ENCODE measurements at regions not wholly inside any gene's neighbourhood (a gene's known extent, or its start where the extent isn't known, plus 50 kb on each side); places are given as distances from the start of the nearest gene placed in this dataset.
"Not testable (repeated sequence)": the region's sequence is repeated elsewhere in the genome, so short reads cannot be mapped to it uniquely, and the experiment has no call there.

DNA sequence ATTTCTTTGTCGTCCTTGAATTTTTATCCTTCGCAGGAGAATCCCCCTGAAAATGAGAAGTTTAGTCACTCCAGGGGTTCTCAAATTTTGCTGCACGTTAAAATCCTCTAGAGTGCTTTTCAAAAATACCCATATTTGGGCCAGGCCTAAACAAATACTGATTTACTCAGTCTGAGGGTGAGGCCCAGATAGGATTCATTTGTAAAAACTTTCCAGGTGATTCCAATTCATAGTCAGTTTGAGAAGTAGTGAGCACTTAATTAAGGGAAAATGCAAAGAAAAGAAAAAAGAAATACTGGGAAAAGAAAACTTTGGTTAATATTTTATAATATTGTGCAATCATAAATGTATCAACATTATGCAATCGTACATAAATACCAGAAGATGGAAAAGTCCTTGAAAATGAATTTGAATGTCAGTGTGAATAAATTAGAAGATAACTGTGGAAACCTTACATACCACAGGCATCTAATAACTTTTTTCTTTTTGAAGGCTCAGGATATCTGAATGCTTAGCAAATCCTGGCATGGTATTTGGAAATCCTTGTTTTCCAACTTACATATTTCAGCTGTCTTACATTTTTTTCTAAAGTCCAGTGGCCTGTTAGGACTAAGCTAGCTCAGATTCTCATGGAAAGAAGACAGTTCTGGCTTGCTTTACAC lies 116.5 kb upstream of the DAPK1 start:
- H3K27me3 ChIP-seq (ENCODE audit: low read length) = no peaks in the 10 kb centered on the region
- no peaks in the 10 kb centered on the region for H3K79me2 ChIP-seq (ENCODE audit: low read length)
- H3K9me3 ChIP-seq (ENCODE audit: low read length) = no peaks in the 10 kb centered on the region
- H3K27ac ChIP-seq (ENCODE audit: low read length) = no peak overlapping the region
- H3K9me2 ChIP-seq (replicated peaks; ENCODE audit: insufficient read depth, low read length) = no peaks in the 10 kb centered on the region
- H3K4me3 ChIP-seq (ENCODE audit: low read length) = no peak overlapping the region
- H3K9ac ChIP-seq (ENCODE audit: low read length) = no peak overlapping the region
- no peaks in the 10 kb centered on the region for H4K20me1 ChIP-seq (ENCODE audit: insufficient read depth, low read depth, low read length)
- no peak overlapping the region for H3K4me2 ChIP-seq (ENCODE audit: low read depth, low read length, poor library complexity, severe bottlenecking)
- DNase-seq = no peak
- no peak overlapping the region for H2AFZ ChIP-seq (ENCODE audit: low read length)
- H3K4me1 ChIP-seq (ENCODE audit: low read length) = no peaks in the 10 kb centered on the region
- no peaks in the 10 kb centered on the region for H3K36me3 ChIP-seq (ENCODE audit: insufficient read depth, low read length)

DNA sequence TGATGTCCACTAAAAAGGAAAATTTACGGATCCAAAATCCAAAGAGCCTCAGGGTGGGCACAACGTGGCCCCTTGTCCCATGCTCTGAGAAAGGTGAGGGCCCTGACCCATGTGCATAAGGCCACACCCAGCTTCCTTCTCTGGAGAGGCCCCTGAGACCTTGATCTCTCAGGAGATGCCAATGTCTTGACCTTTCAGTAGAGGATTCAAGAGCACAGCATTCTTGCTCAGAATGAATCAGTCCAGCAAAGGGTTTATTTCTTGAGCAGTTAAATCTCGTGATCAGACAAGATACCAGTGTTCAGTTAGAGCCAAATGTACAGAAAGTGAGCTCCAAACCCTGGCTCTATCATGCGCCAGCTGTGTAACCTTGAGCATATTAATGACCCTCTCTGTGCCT lies 115.9 kb upstream of the DAPK1 start:
- no peaks in the 10 kb centered on the region for H4K20me1 ChIP-seq (ENCODE audit: insufficient read depth, low read depth, low read length)

DNA sequence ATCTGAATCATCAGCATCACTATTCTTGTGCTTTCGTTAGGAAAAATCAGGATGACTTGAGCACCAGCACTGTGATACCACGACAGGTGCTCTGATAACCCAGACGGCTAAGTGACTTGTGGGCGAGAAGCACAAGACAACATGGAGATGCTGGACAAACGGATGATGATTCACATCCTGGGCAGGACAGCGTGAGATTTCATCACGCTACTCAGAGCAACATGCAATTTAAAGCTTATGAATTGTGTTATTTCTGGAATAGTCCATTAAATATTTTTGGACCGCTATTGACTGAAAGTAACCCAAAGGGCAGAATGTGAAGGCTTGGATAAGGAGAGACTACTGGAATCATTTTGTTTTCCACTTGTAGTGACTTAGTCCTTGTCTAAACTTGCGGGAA lies 114.8 kb upstream of the DAPK1 start:
- no peaks in the 10 kb centered on the region for H4K20me1 ChIP-seq (ENCODE audit: insufficient read depth, low read depth, low read length)
- DNase-seq = no peak
- no peak overlapping the region for H3K9ac ChIP-seq (ENCODE audit: low read length)
- no peaks in the 10 kb centered on the region for H3K27me3 ChIP-seq (ENCODE audit: low read length)
- no peak overlapping the region for H3K27ac ChIP-seq (ENCODE audit: low read length)
- H3K79me2 ChIP-seq (ENCODE audit: low read length) = no peaks in the 10 kb centered on the region
- H3K4me2 ChIP-seq (ENCODE audit: low read depth, low read length, poor library complexity, severe bottlenecking) = no peak overlapping the region
- no peaks in the 10 kb centered on the region for H3K9me2 ChIP-seq (replicated peaks; ENCODE audit: insufficient read depth, low read length)
- no peaks in the 10 kb centered on the region for H3K4me1 ChIP-seq (ENCODE audit: low read length)
- H2AFZ ChIP-seq (ENCODE audit: low read length) = no peak overlapping the region
- H3K36me3 ChIP-seq (ENCODE audit: insufficient read depth, low read length) = no peaks in the 10 kb centered on the region
- H3K9me3 ChIP-seq (ENCODE audit: low read length) = no peaks in the 10 kb centered on the region
- no peak overlapping the region for H3K4me3 ChIP-seq (ENCODE audit: low read length)

More for the DNA sequence above, 115.9 kb upstream of the DAPK1 start:
- no peaks in the 10 kb centered on the region for H3K79me2 ChIP-seq (ENCODE audit: low read length)
- no peak overlapping the region for H3K4me3 ChIP-seq (ENCODE audit: low read length)
- no peaks in the 10 kb centered on the region for H3K9me2 ChIP-seq (replicated peaks; ENCODE audit: insufficient read depth, low read length)
- no peak overlapping the region for H3K4me2 ChIP-seq (ENCODE audit: low read depth, low read length, poor library complexity, severe bottlenecking)
- H3K27me3 ChIP-seq (ENCODE audit: low read length) = no peaks in the 10 kb centered on the region
- H3K27ac ChIP-seq (ENCODE audit: low read length) = no peak overlapping the region
- no peak for DNase-seq
- no peak overlapping the region for H3K9ac ChIP-seq (ENCODE audit: low read length)
- H3K36me3 ChIP-seq (ENCODE audit: insufficient read depth, low read length) = no peaks in the 10 kb centered on the region
- H3K4me1 ChIP-seq (ENCODE audit: low read length) = no peaks in the 10 kb centered on the region
- H2AFZ ChIP-seq (ENCODE audit: low read length) = no peak overlapping the region
- no peaks in the 10 kb centered on the region for H3K9me3 ChIP-seq (ENCODE audit: low read length)

GRCh38 chr9:87383344-87384150 lies 114.1 kb upstream of the DAPK1 start:
- Histone ChIP-seq H3K4me1 (ENCODE audit: low read length) (no peaks in the 10 kb centered on the region), H3K4me2 (ENCODE audit: low read depth, low read length, poor library complexity, severe bottlenecking) (no peak overlapping the region), H3K9ac (ENCODE audit: low read length) (no peak overlapping the region), H3K4me3 (ENCODE audit: low read length) (no peak overlapping the region), H4K20me1 (ENCODE audit: insufficient read depth, low read depth, low read length) (no peaks in the 10 kb centered on the region), H3K36me3 (ENCODE audit: insufficient read depth, low read length) (no peaks in the 10 kb centered on the region), H3K27ac (ENCODE audit: low read length) (no peak overlapping the region), H3K9me2 (replicated peaks; ENCODE audit: insufficient read depth, low read length) (no peaks in the 10 kb centered on the region), H2AFZ (ENCODE audit: low read length) (no peak overlapping the region), H3K27me3 (ENCODE audit: low read length) (no peaks in the 10 kb centered on the region), H3K9me3 (ENCODE audit: low read length) (no peaks in the 10 kb centered on the region), H3K79me2 (ENCODE audit: low read length) (no peaks in the 10 kb centered on the region)
- no peak for DNase-seq

DNA sequence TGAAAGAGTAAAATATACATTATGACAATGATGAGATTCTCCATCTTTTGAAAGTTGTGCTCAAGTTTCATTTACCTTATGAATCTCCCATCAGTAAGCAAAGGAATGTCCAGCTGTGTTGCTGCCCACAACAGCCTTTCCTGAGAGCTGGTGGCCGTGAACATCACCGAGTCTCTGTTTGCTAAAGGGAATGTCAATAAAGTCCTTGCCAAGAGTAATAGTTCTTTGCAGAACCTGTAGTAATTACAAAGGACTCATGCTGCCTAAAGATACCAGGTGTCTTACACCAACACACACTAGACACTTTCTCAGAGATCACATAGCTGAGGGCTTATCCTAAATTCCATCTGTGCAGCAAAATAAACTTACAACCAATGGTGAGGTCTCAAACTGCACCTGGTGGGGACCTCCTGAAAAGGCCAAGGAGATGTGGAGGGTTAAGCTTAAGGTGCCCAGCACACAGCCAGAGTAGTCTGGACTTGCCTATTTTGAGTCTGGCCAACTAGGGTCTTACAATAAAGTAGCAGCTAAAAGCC lies 111.1 kb upstream of the DAPK1 start:
- no peak overlapping the region for H3K4me2 ChIP-seq (ENCODE audit: low read depth, low read length, poor library complexity, severe bottlenecking)

DNA sequence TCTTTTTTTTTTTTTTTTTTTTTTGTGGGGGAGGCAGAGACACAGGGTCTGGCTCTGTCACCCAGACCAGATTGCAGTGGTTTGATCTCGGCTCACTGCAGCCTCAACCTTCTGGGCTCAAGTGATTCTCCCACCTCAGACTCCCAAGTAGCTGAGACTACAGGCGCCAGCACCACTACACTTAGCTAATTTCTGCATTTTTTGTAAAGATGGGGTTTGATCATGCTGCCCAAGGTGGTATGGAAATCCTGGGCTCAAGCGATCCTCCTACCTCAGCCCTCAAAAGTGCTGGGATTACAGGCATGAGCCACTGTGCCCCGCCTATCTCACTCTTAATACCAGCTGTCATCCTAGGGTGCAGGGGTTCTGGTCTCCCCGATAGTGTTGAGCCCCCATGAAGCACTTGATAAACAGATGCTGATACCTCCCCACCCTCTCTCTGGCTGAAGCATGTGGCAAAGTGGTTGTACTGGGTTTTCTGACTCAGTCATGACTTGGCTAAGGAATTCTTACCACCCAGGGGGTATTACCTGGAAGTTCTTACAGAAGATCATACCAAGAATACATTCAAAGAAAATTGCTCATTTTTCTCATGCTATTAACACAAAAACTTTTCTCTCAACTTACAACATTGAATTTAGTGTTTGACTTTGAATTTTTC lies 110.2 kb upstream of the DAPK1 start:
- H3K9me2 ChIP-seq (replicated peaks; ENCODE audit: insufficient read depth, low read length) = no peaks in the 10 kb centered on the region

More for the DNA sequence above, 111.1 kb upstream of the DAPK1 start:
- Histone ChIP-seq H3K27me3 (ENCODE audit: low read length) (no peaks in the 10 kb centered on the region), H3K27ac (ENCODE audit: low read length) (no peak overlapping the region), H3K36me3 (ENCODE audit: insufficient read depth, low read length) (no peaks in the 10 kb centered on the region), H3K4me1 (ENCODE audit: low read length) (no peaks in the 10 kb centered on the region), H3K9me3 (ENCODE audit: low read length) (no peaks in the 10 kb centered on the region), H3K9ac (ENCODE audit: low read length) (no peak overlapping the region), H3K4me3 (ENCODE audit: low read length) (no peak overlapping the region), H3K9me2 (replicated peaks; ENCODE audit: insufficient read depth, low read length) (no peaks in the 10 kb centered on the region), H4K20me1 (ENCODE audit: insufficient read depth, low read depth, low read length) (no peaks in the 10 kb centered on the region), H2AFZ (ENCODE audit: low read length) (no peak overlapping the region), H3K79me2 (ENCODE audit: low read length) (no peaks in the 10 kb centered on the region)
- no peak for DNase-seq

DNA sequence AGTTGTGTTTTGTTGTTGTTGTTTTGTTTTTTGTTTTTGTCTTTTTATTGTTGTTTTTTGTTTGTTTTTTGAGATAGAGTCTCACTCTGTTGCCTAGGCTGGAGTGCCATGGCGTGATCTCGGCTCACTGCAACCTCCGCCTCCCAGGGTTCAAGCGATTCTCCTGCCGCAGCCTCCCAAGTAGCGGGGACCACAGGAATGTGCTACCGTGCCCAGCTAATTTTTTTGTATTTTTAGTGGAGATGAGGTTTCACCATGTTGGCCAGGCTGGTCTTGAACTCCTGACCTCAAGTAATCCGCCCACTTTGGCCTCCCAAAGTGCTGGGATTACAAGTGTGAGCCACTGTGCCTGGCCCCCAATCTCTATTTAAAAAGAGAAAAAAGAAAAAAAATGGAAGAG lies 109.0 kb upstream of the DAPK1 start:
- not testable (repeated sequence) for H4K20me1 ChIP-seq (ENCODE audit: insufficient read depth, low read depth, low read length); H3K27me3 ChIP-seq (ENCODE audit: low read length); H3K4me1 ChIP-seq (ENCODE audit: low read length); H3K79me2 ChIP-seq (ENCODE audit: low read length); H3K36me3 ChIP-seq (ENCODE audit: insufficient read depth, low read length); H3K4me3 ChIP-seq (ENCODE audit: low read length); H3K4me2 ChIP-seq (ENCODE audit: low read depth, low read length, poor library complexity, severe bottlenecking); DNase-seq; H2AFZ ChIP-seq (ENCODE audit: low read length); H3K9me3 ChIP-seq (ENCODE audit: low read length); H3K9ac ChIP-seq (ENCODE audit: low read length); H3K27ac ChIP-seq (ENCODE audit: low read length); H3K9me2 ChIP-seq (replicated peaks; ENCODE audit: insufficient read depth, low read length)

More for the DNA sequence above, 110.2 kb upstream of the DAPK1 start:
- no peak for DNase-seq
- H3K27ac ChIP-seq (ENCODE audit: low read length) = no peak overlapping the region
- H3K4me3 ChIP-seq (ENCODE audit: low read length) = no peak overlapping the region
- no peak overlapping the region for H2AFZ ChIP-seq (ENCODE audit: low read length)
- H3K9ac ChIP-seq (ENCODE audit: low read length) = no peak overlapping the region
- no peak overlapping the region for H3K4me2 ChIP-seq (ENCODE audit: low read depth, low read length, poor library complexity, severe bottlenecking)
- H3K27me3 ChIP-seq (ENCODE audit: low read length) = no peaks in the 10 kb centered on the region
- H3K9me3 ChIP-seq (ENCODE audit: low read length) = no peaks in the 10 kb centered on the region
- no peaks in the 10 kb centered on the region for H3K36me3 ChIP-seq (ENCODE audit: insufficient read depth, low read length)
- no peaks in the 10 kb centered on the region for H4K20me1 ChIP-seq (ENCODE audit: insufficient read depth, low read depth, low read length)
- H3K79me2 ChIP-seq (ENCODE audit: low read length) = no peaks in the 10 kb centered on the region
- H3K4me1 ChIP-seq (ENCODE audit: low read length) = no peaks in the 10 kb centered on the region

DNA sequence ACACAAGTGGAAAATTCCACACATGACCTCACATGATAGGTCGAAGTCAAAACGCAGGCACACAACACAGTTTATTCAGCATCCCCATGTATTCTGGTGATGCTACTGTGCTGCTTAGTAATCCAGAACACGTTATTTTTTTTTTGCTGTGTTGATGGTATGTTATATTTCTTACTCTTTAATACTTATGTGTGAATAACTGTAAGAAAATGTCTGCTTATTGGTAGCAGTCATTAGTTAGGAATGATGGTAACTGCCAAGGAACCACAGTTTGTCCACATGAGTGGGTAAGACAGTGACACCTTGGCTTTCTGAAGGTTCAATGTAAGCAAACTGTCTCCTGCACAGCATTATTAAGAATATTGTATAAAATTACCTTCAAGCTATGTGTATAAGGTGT lies 107.7 kb upstream of the DAPK1 start:
- no peak overlapping the region for H3K4me3 ChIP-seq (ENCODE audit: low read length)
- no peaks in the 10 kb centered on the region for H3K36me3 ChIP-seq (ENCODE audit: insufficient read depth, low read length)
- H4K20me1 ChIP-seq (ENCODE audit: insufficient read depth, low read depth, low read length) = no peaks in the 10 kb centered on the region
- no peaks in the 10 kb centered on the region for H3K4me1 ChIP-seq (ENCODE audit: low read length)
- no peaks in the 10 kb centered on the region for H3K9me2 ChIP-seq (replicated peaks; ENCODE audit: insufficient read depth, low read length)
- no peak for DNase-seq
- no peak overlapping the region for H3K27ac ChIP-seq (ENCODE audit: low read length)
- H3K27me3 ChIP-seq (ENCODE audit: low read length) = no peaks in the 10 kb centered on the region
- no peak overlapping the region for H2AFZ ChIP-seq (ENCODE audit: low read length)
- no peak overlapping the region for H3K9ac ChIP-seq (ENCODE audit: low read length)
- no peaks in the 10 kb centered on the region for H3K79me2 ChIP-seq (ENCODE audit: low read length)
- no peak overlapping the region for H3K4me2 ChIP-seq (ENCODE audit: low read depth, low read length, poor library complexity, severe bottlenecking)
- no peaks in the 10 kb centered on the region for H3K9me3 ChIP-seq (ENCODE audit: low read length)

Measured in Karpas-422 (cell line).